H1 (cell line): ENCODE measurements at regions not wholly inside any gene's neighbourhood (a gene's known extent, or its start where the extent isn't known, plus 50 kb on each side); places are given as distances from the start of the nearest gene placed in this dataset.

Source experiments
- CTCF ChIA-PET: fragments of 300-600 bp; sonication (Branson Sonifier 250); formaldehyde crosslinking; loops from one replicate; lab custom pipeline; 2021; ENCODE audit not compliant: partially characterized antibody; lab: Charles Lee
- POLR2A ChIA-PET: fragments of 300-600 bp; sonication (Branson Sonifier 250); formaldehyde crosslinking; loops from one replicate; lab custom pipeline; 2021; ENCODE audit warnings: inconsistent platforms; ENCODE audit not compliant: partially characterized antibody; lab: Charles Lee
- DNase-seq, 2 experiments: peaks; one replicate each; pipeline versions ENCODE4 v3.0.0 to v3.0.0-alpha.2; 2010 to 2022; ENCODE audit warnings: low spot score in 2 of 2, low read depth in 1 of 2, mixed read lengths in 1 of 2
- FAIRE-seq: peaks from 2 replicates; lab custom pipeline; 2011; peaks lifted over from hg19 to GRCh38; lab: Jason Lieb, UNC
- H2AFZ ChIP-seq: 2 replicates; pipeline ENCODE4 v1.8.1; 2012; ENCODE audit warnings: low read length, inconsistent platforms
- H2AK5ac ChIP-seq: 2 replicates; pipeline ENCODE4 v1.6.1; 2013; ENCODE audit warnings: low read depth, low read length
- H2BK120ac ChIP-seq: replicated peaks from 2 replicates; pipeline ENCODE3; 2013; ENCODE audit warnings: low read depth, low read length, inconsistent platforms
- H2BK12ac ChIP-seq: 2 replicates; pipeline ENCODE4 v1.6.1; 2013; ENCODE audit warnings: low read depth, low read length
- H2BK15ac ChIP-seq: 2 replicates; pipeline ENCODE4 v1.6.1; 2013; ENCODE audit warnings: low read length
- H2BK20ac ChIP-seq: 2 replicates; pipeline ENCODE4 v1.6.1; 2013; ENCODE audit warnings: low read length
- H2BK5ac ChIP-seq: 2 replicates; pipeline ENCODE4 v1.6.1; 2013; ENCODE audit warnings: low read depth, low read length
- H3K14ac ChIP-seq: 2 replicates; pipeline ENCODE4 v1.6.1; 2013; ENCODE audit warnings: inconsistent platforms; ENCODE audit not compliant: insufficient read length
- H3K18ac ChIP-seq: 2 replicates; pipeline ENCODE4 v1.6.1; 2013; ENCODE audit warnings: low read length; ENCODE audit errors: extremely low read depth
- H3K23ac ChIP-seq: 2 replicates; pipeline ENCODE4 v1.6.1; 2013; ENCODE audit warnings: inconsistent platforms; ENCODE audit not compliant: insufficient read length
- H3K23me2 ChIP-seq: 2 replicates; pipeline ENCODE4 v1.6.1; 2013; ENCODE audit warnings: low read depth, low read length
- H3K27ac ChIP-seq: 2 replicates; pipeline ENCODE4 v1.6.1; 2011; ENCODE audit warnings: low read depth, low read length, inconsistent platforms
- H3K27me3 ChIP-seq, 4 experiments: replicated peaks in 1 of 4; 1 replicate in 1 of 4; 2 replicates in 3 of 4; pipeline versions ENCODE4 v1.6.1 to v1.8.1; 2011 to 2013; ENCODE audit warnings: low read length in 3 of 4, mild to moderate bottlenecking in 3 of 4, inconsistent platforms in 2 of 4, mixed read lengths in 2 of 4, moderate library complexity in 1 of 4; ENCODE audit not compliant: control insufficient read depth in 3 of 4, insufficient read depth in 3 of 4; ENCODE audit errors: extremely low read depth in 1 of 4
- H3K36me3 ChIP-seq, 4 experiments: 2 replicates each; pipeline versions ENCODE4 v1.6.1 to v1.8.1; 2011 to 2013; ENCODE audit warnings: mild to moderate bottlenecking in 4 of 4, low read length in 3 of 4, moderate library complexity in 2 of 4, control low read depth in 1 of 4, inconsistent platforms in 1 of 4; ENCODE audit not compliant: insufficient read depth in 4 of 4, control insufficient read depth in 2 of 4
- H3K4ac ChIP-seq: replicated peaks from 2 replicates; pipeline ENCODE3; 2013; ENCODE audit warnings: low read length, low read depth, mixed read lengths, inconsistent platforms; ENCODE audit not compliant: insufficient read length
- H3K4me1 ChIP-seq, 4 experiments: replicated peaks in 1 of 4; 1 replicate in 1 of 4; 2 replicates in 3 of 4; pipeline versions ENCODE4 v1.6.1 to v1.8.1; 2011 to 2013; ENCODE audit warnings: low read length in 3 of 4, inconsistent platforms in 2 of 4, mixed read lengths in 1 of 4; ENCODE audit not compliant: insufficient read depth in 4 of 4, control insufficient read depth in 3 of 4
- H3K4me2 ChIP-seq, 2 experiments: 2 replicates each; pipeline versions ENCODE4 v1.6.1 to v1.8.1; 2011 to 2013; ENCODE audit warnings: low read depth in 2 of 2, low read length in 2 of 2, control low read depth in 1 of 2, inconsistent platforms in 1 of 2, mild to moderate bottlenecking in 1 of 2; ENCODE audit not compliant: insufficient read depth in 1 of 2
- H3K4me3 ChIP-seq, 4 experiments: fragments of 200-600, 300-600 bp in 1 of 4; sonication (generic), shearing (Covaris generic), sonication (Bioruptor Twin) in 1 of 4; 2 replicates each; pipeline versions ENCODE4 v1.5.1 to v1.8.1; 2011 to 2016; ENCODE audit warnings: low read length in 4 of 4, low read depth in 3 of 4, control low read depth in 2 of 4, inconsistent platforms in 2 of 4, mild to moderate bottlenecking in 2 of 4, mixed read lengths in 1 of 4, moderate library complexity in 1 of 4; ENCODE audit not compliant: insufficient read depth in 2 of 4; ENCODE audit errors: extremely low read depth in 1 of 4
- H3K56ac ChIP-seq: replicated peaks from 2 replicates; pipeline ENCODE3; 2013; ENCODE audit warnings: low read depth, mild to moderate bottlenecking, mixed read lengths, low read length, inconsistent platforms; ENCODE audit not compliant: insufficient read length
- H3K79me1 ChIP-seq: 2 replicates; pipeline ENCODE4 v1.6.1; 2013; ENCODE audit warnings: low read depth, low read length, control low read depth
- H3K79me2 ChIP-seq, 2 experiments: 2 replicates each; pipeline versions ENCODE4 v1.6.1 to v1.8.1; 2012 to 2013; ENCODE audit warnings: low read length in 2 of 2, mild to moderate bottlenecking in 2 of 2, inconsistent platforms in 1 of 2; ENCODE audit not compliant: insufficient read depth in 2 of 2, control insufficient read depth in 1 of 2
- H3K9ac ChIP-seq, 4 experiments: replicated peaks in 1 of 4; 1 replicate in 1 of 4; 2 replicates in 3 of 4; pipeline versions ENCODE4 v1.6.1 to v1.8.1; 2011 to 2013; ENCODE audit warnings: low read depth in 3 of 4, low read length in 3 of 4, control low read depth in 2 of 4, mild to moderate bottlenecking in 2 of 4, moderate library complexity in 2 of 4, inconsistent platforms in 1 of 4; ENCODE audit errors: extremely low read depth in 1 of 4
- H3K9me3 ChIP-seq, 2 experiments: 2 replicates each; pipeline versions ENCODE4 v1.6.1 to v1.8.1; 2012 to 2013; ENCODE audit warnings: mild to moderate bottlenecking in 2 of 2, moderate library complexity in 2 of 2, control low read depth in 1 of 2, inconsistent platforms in 1 of 2, low read depth in 1 of 2, low read length in 1 of 2, mixed read lengths in 1 of 2; ENCODE audit not compliant: insufficient read depth in 2 of 2
- H4K20me1 ChIP-seq, 2 experiments: replicated peaks in 1 of 2; 2 replicates each; pipeline versions ENCODE3 to v1.8.1; 2011 to 2013; ENCODE audit warnings: inconsistent platforms in 2 of 2, low read length in 2 of 2, mild to moderate bottlenecking in 1 of 2; ENCODE audit not compliant: insufficient read depth in 2 of 2, control insufficient read depth in 1 of 2
- H4K5ac ChIP-seq: 2 replicates; pipeline ENCODE4 v1.6.1; 2013; ENCODE audit warnings: low read length, low read depth, mixed read lengths, inconsistent platforms; ENCODE audit not compliant: insufficient read length
- H4K8ac ChIP-seq: 2 replicates; pipeline ENCODE4 v1.8.0; 2013; ENCODE audit warnings: mild to moderate bottlenecking, moderate library complexity, low read length, inconsistent platforms; ENCODE audit not compliant: insufficient read depth; ENCODE audit errors: extremely low read depth
- H4K91ac ChIP-seq: replicated peaks from 2 replicates; pipeline ENCODE3; 2013; ENCODE audit warnings: low read length, mixed read lengths, inconsistent platforms; ENCODE audit not compliant: insufficient read length
- GABPA ChIP-seq: IDR thresholded peaks from 2 replicates; pipeline ENCODE4 v1.6.1; 2011; ENCODE audit warnings: mild to moderate bottlenecking, low read length, moderate library complexity, borderline replicate concordance; ENCODE audit not compliant: insufficient read depth
- JUND ChIP-seq: IDR thresholded peaks from 2 replicates; pipeline ENCODE4 v1.6.1; 2011; ENCODE audit warnings: mild to moderate bottlenecking, improper control_type of control experiment, low read length
- PHF8 ChIP-seq: fragments of 200-600 bp; sonication (generic); conservative IDR thresholded peaks from 2 replicates; pipeline ENCODE4 v1.7.1; 2012; ENCODE audit warnings: low read depth, mild to moderate bottlenecking, inconsistent platforms, low read length, moderate library complexity
- POU5F1 ChIP-seq: IDR thresholded peaks from 2 replicates; pipeline ENCODE4 v1.6.1; 2011; ENCODE audit warnings: low read depth, mild to moderate bottlenecking, low read length, moderate library complexity
- SAP30 ChIP-seq: fragments of 300-600 bp; sonication (generic); IDR thresholded peaks from 2 replicates; pipeline ENCODE4 v1.7.1; 2012; ENCODE audit warnings: low read length, moderate library complexity, mild to moderate bottlenecking, inconsistent platforms; ENCODE audit not compliant: insufficient read depth, insufficient replicate concordance
- SIX5 ChIP-seq: IDR thresholded peaks from 2 replicates; pipeline ENCODE4 v1.6.1; 2011; ENCODE audit warnings: mild to moderate bottlenecking, low read depth, low read length
- SP1 ChIP-seq: IDR thresholded peaks from 2 replicates; pipeline ENCODE4 v1.6.1; 2011; ENCODE audit warnings: low read depth, low read length
- SP2 ChIP-seq: IDR thresholded peaks from 2 replicates; pipeline ENCODE4 v1.6.1; 2012; ENCODE audit warnings: mild to moderate bottlenecking, low read length, inconsistent platforms
- YY1 ChIP-seq: IDR thresholded peaks from 2 replicates; pipeline ENCODE4 v1.6.1; 2011; ENCODE audit warnings: low read depth, mild to moderate bottlenecking, low read length
- WGBS, 2 experiments: shearing (Covaris generic) in 1 of 2; methylation state at CpG; one replicate each; pipeline versions ENCODE4 v1.1.6 to v1.1.7; 2013 to 2015; ENCODE audit warnings: low lambda C conversion rate in 2 of 2, mixed read lengths in 2 of 2, inconsistent platforms in 1 of 2, low coverage in 1 of 2, missing lambda C conversion rate in 1 of 2; ENCODE audit not compliant: insufficient replicate concordance in 2 of 2, insufficient coverage in 1 of 2, insufficient read length in 1 of 2; ENCODE audit errors: extremely low coverage in 1 of 2, missing lambda C conversion rate in 1 of 2; 5-methylcytosine and 5-hydroxymethylcytosine counted together
- TF ChIP-seq, protein P1 (sequence below): IDR thresholded peaks from 2 replicates; pipeline ENCODE4 v1.6.1; 2011; ENCODE audit warnings: low read length, improper control_type of control experiment
- TF ChIP-seq, protein P2 (sequence below): IDR thresholded peaks from 2 replicates; pipeline ENCODE4 v1.6.1; 2012; ENCODE audit warnings: inconsistent platforms
- TF ChIP-seq, protein P3 (sequence below): IDR thresholded peaks from 2 replicates; pipeline ENCODE4 v1.6.1; 2011; ENCODE audit warnings: low read depth, mild to moderate bottlenecking, low read length; ENCODE audit not compliant: insufficient read depth

GRCh38 chr5:39825301-39825700 is 400.5 kb upstream of the DAB2 start:
- ChIA-PET POLR2A (no interaction called here), CTCF (interaction anchor here (0.9 to 1.5 kb wide), 5 partner anchors 10 to 277 kb away, joined by 3 to 4 read pairs (median 4); no protein-coding TSS in a partner anchor)
- Histone ChIP-seq H2AK5ac (no peak overlapping the region), H4K8ac (no peak overlapping the region), H3K56ac (no peak overlapping the region), H3K4me1 (no peaks in the 10 kb centered on the region), H3K23ac (no peak overlapping the region), H3K18ac (no peak overlapping the region), H3K23me2 (no peaks in the 10 kb centered on the region), H2BK120ac (no peak overlapping the region), H4K91ac (no peak overlapping the region), H2BK20ac (no peak overlapping the region), H2BK15ac (no peak overlapping the region), H3K9ac (no peak overlapping the region), H3K27me3 (no peaks in the 10 kb centered on the region), H3K14ac (no peak overlapping the region), H3K4me3 (no peak overlapping the region), H3K4me2 (no peak overlapping the region), H3K27ac (no peak overlapping the region), H3K36me3 (no peaks in the 10 kb centered on the region), H2BK5ac (no peak overlapping the region), H3K4ac (no peak overlapping the region), H4K5ac (no peak overlapping the region), H2BK12ac (no peak overlapping the region), H3K9me3 (no peaks in the 10 kb centered on the region), H2AFZ (no peak overlapping the region), H3K79me1 (no peaks in the 10 kb centered on the region), H3K79me2 (no peaks in the 10 kb centered on the region), H4K20me1 (no peaks in the 10 kb centered on the region)
- no peak for FAIRE-seq
- no peak for DNase-seq
- 100% methylated on average over 3 of the region's 3 CpGs; no CpG with 5 or more reads in 1 of the 2 experiments for WGBS, 2 experiments
- TF ChIP-seq PHF8 = no peak
- TF ChIP-seq, protein P1, sequence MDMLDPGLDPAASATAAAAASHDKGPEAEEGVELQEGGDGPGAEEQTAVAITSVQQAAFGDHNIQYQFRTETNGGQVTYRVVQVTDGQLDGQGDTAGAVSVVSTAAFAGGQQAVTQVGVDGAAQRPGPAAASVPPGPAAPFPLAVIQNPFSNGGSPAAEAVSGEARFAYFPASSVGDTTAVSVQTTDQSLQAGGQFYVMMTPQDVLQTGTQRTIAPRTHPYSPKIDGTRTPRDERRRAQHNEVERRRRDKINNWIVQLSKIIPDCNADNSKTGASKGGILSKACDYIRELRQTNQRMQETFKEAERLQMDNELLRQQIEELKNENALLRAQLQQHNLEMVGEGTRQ = no peak
- TF ChIP-seq SP2 = no peak
- TF ChIP-seq JUND = no peak
- no peak for TF ChIP-seq SIX5
- TF ChIP-seq, protein P2, sequence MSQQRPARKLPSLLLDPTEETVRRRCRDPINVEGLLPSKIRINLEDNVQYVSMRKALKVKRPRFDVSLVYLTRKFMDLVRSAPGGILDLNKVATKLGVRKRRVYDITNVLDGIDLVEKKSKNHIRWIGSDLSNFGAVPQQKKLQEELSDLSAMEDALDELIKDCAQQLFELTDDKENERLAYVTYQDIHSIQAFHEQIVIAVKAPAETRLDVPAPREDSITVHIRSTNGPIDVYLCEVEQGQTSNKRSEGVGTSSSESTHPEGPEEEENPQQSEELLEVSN = no peak
- TF ChIP-seq, protein P3, sequence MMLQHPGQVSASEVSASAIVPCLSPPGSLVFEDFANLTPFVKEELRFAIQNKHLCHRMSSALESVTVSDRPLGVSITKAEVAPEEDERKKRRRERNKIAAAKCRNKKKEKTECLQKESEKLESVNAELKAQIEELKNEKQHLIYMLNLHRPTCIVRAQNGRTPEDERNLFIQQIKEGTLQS = no peak
- no peak for TF ChIP-seq SP1
- TF ChIP-seq SAP30 = no peak
- no peak for TF ChIP-seq YY1
- no peak for TF ChIP-seq GABPA
- no peak for TF ChIP-seq POU5F1
